GM23248 (cell line): ENCODE measurements at regions not wholly inside any gene's neighbourhood (a gene's known extent, or its start where the extent isn't known, plus 50 kb on each side); places are given as distances from the start of the nearest gene placed in this dataset.
"Not testable (repeated sequence)": the region's sequence is repeated elsewhere in the genome, so short reads cannot be mapped to it uniquely, and the experiment has no call there.

Experiments
- DNase-seq: peaks from one replicate; pipeline ENCODE4 v3.0.0-alpha.2; 2015
- H2AFZ ChIP-seq: fragments of 200-600 bp; sonication (generic); 2 replicates; pipeline ENCODE4 v1.6.1; 2016; ENCODE audit warnings: antibody characterized with exemption
- H3F3A ChIP-seq: fragments of 200-600 bp; sonication (generic); 2 replicates; pipeline ENCODE4 v1.6.1; 2016; ENCODE audit warnings: mild to moderate bottlenecking, antibody characterized with exemption, mixed run types; ENCODE audit not compliant: insufficient read depth
- H3K27ac ChIP-seq: fragments of 200-600 bp; sonication (generic); 2 replicates; pipeline ENCODE4 v1.5.1; 2016; ENCODE audit warnings: mild to moderate bottlenecking
- H3K27me3 ChIP-seq: fragments of 200-600 bp; sonication (generic); replicated peaks from 2 replicates; pipeline ENCODE4 v1.6.1; 2016; ENCODE audit warnings: mild to moderate bottlenecking; ENCODE audit not compliant: insufficient read depth
- H3K36me3 ChIP-seq: fragments of 200-600 bp; sonication (generic); 2 replicates; pipeline ENCODE4 v1.6.1; 2016; ENCODE audit warnings: low read depth, mild to moderate bottlenecking
- H3K4me1 ChIP-seq: fragments of 200-600 bp; sonication (generic); 2 replicates; pipeline ENCODE4 v1.6.1; 2016; ENCODE audit warnings: mild to moderate bottlenecking; ENCODE audit not compliant: insufficient read depth
- H3K4me2 ChIP-seq: fragments of 200-600 bp; sonication (generic); one replicate; pipeline ENCODE4 v1.6.1; 2016; ENCODE audit warnings: mild to moderate bottlenecking; ENCODE audit not compliant: unreplicated experiment
- H3K4me3 ChIP-seq: fragments of 200-600 bp; sonication (generic); 2 replicates; pipeline ENCODE4 v1.5.1; 2016; ENCODE audit warnings: mild to moderate bottlenecking
- H3K79me2 ChIP-seq: fragments of 200-600 bp; sonication (generic); 2 replicates; pipeline ENCODE4 v1.6.1; 2016; ENCODE audit warnings: mild to moderate bottlenecking; ENCODE audit not compliant: insufficient read depth
- H3K9ac ChIP-seq: fragments of 200-600 bp; sonication (generic); 2 replicates; pipeline ENCODE4 v1.6.1; 2016; ENCODE audit warnings: mild to moderate bottlenecking
- H3K9me2 ChIP-seq: fragments of 200-600 bp; sonication (generic); 2 replicates; pipeline ENCODE4 v1.6.1; 2016; ENCODE audit warnings: mixed run types, mild to moderate bottlenecking, moderate library complexity; ENCODE audit not compliant: insufficient read depth
- H3K9me3 ChIP-seq: fragments of 200-600 bp; sonication (generic); one replicate; pipeline ENCODE4 v1.6.1; 2017; ENCODE audit warnings: low read depth
- H4K20me1 ChIP-seq: fragments of 200-600 bp; sonication (generic); 2 replicates; pipeline ENCODE4 v1.6.0; 2016; ENCODE audit not compliant: insufficient read depth
- EZH2 ChIP-seq: fragments of 200-600 bp; sonication (generic); IDR thresholded peaks from 2 replicates; pipeline ENCODE4 v1.6.1; 2018; ENCODE audit warnings: antibody characterized with exemption, mild to moderate bottlenecking; ENCODE audit not compliant: insufficient read depth, poor library complexity, severe bottlenecking
- EZH2phosphoT487 ChIP-seq: fragments of 200-600 bp; sonication (generic); IDR thresholded peaks from 2 replicates; pipeline ENCODE4 v1.6.1; 2018; ENCODE audit warnings: antibody characterized with exemption, moderate library complexity, mild to moderate bottlenecking, low read depth; ENCODE audit not compliant: insufficient read depth
- WGBS, 2 experiments: methylation state at CpG; one replicate each; pipeline ENCODE4 v1.1.6; 2015 to 2017; ENCODE audit warnings: low lambda C conversion rate in 2 of 2, low coverage in 1 of 2; ENCODE audit errors: missing lambda C conversion rate in 2 of 2; 5-methylcytosine and 5-hydroxymethylcytosine counted together
- in situ Hi-C: fragments of 300-500 bp; cut with MboI; formaldehyde crosslinking; loops from 2 replicates; pipeline ENCODE4 v1.15.0; 2020

GRCh38 chr1:4072481-4073153 lies 172.5 kb upstream of the C1orf174 start:
- Histone ChIP-seq H3K27ac (no peak overlapping the region), H3K9me3 (no peaks in the 10 kb centered on the region), H3K79me2 (no peaks in the 10 kb centered on the region), H3K9me2 (no peaks in the 10 kb centered on the region), H3K4me2 (no peak overlapping the region), H3K9ac (no peak overlapping the region), H2AFZ (no peak overlapping the region), H4K20me1 (no peaks in the 10 kb centered on the region), H3K27me3 (no peaks in the 10 kb centered on the region), H3K36me3 (no peaks in the 10 kb centered on the region), H3K4me3 (no peak overlapping the region), H3K4me1 (no peaks in the 10 kb centered on the region), H3F3A (no peaks in the 10 kb centered on the region)
- TF ChIP-seq EZH2phosphoT487 (no peak), EZH2 (no peak)
- WGBS, 2 experiments, result 15 to 16% methylated on average over 14 of the region's 14 CpGs
- in situ Hi-C loops, result no loop called here
- DNase-seq, result no peak

- no peaks in the 10 kb centered on the region for H3K9me3 ChIP-seq
These were observed 175.6 kb upstream of the C1orf174 start for GRCh38 chr1:4075436-4076225.

GRCh38 chr1:4076346-4076745 lies 176.3 kb upstream of the C1orf174 start:
- Histone ChIP-seq H3K9me2 (no peaks in the 10 kb centered on the region), H3K4me2 (no peak overlapping the region), H3K36me3 (no peaks in the 10 kb centered on the region), H3K79me2 (no peaks in the 10 kb centered on the region), H3K9me3 (no peaks in the 10 kb centered on the region), H3K4me3 (no peak overlapping the region), H3K27ac (no peak overlapping the region), H3K9ac (no peak overlapping the region), H3F3A (no peaks in the 10 kb centered on the region), H3K27me3 (no peaks in the 10 kb centered on the region), H4K20me1 (no peaks in the 10 kb centered on the region), H3K4me1 (no peaks in the 10 kb centered on the region), H2AFZ (no peak overlapping the region)
- WGBS, 2 experiments, result 39 to 43% methylated on average over 7 to 8 of the region's 8 CpGs
- in situ Hi-C loops, result no loop called here
- TF ChIP-seq EZH2phosphoT487 (no peak), EZH2 (no peak)
- no peak for DNase-seq

More at GRCh38 chr1:4075436-4076225, 175.6 kb upstream of the C1orf174 start:
- Histone ChIP-seq H3K27me3 (no peaks in the 10 kb centered on the region), H3K4me1 (no peaks in the 10 kb centered on the region), H3F3A (no peaks in the 10 kb centered on the region), H3K4me2 (no peak overlapping the region), H3K9ac (no peak overlapping the region), H4K20me1 (no peaks in the 10 kb centered on the region), H3K4me3 (no peak overlapping the region), H3K9me2 (no peaks in the 10 kb centered on the region), H3K27ac (no peak overlapping the region), H2AFZ (no peak overlapping the region), H3K36me3 (no peaks in the 10 kb centered on the region), H3K79me2 (no peaks in the 10 kb centered on the region)
- no peak for DNase-seq
- in situ Hi-C loops, result no loop called here
- no peak for TF ChIP-seq EZH2
- TF ChIP-seq EZH2phosphoT487, result no peak
- WGBS, 2 experiments, result 22 to 29% methylated on average over 8 of the region's 8 CpGs

GRCh38 chr1:4078091-4078962 lies 178.3 kb upstream of the C1orf174 start:
- H3K4me2 ChIP-seq, in situ Hi-C loops: not testable (repeated sequence)
- 41 to 51% methylated on average over 9 to 23 of the region's 24 CpGs for WGBS, 2 experiments

More at GRCh38 chr1:4078091-4078962, 178.3 kb upstream of the C1orf174 start:
- not testable (repeated sequence) for H3K27ac ChIP-seq, H3F3A ChIP-seq, H3K9me3 ChIP-seq, H3K4me3 ChIP-seq, H3K36me3 ChIP-seq, H3K9me2 ChIP-seq, H4K20me1 ChIP-seq, H2AFZ ChIP-seq, H3K27me3 ChIP-seq, DNase-seq, H3K9ac ChIP-seq, H3K79me2 ChIP-seq, H3K4me1 ChIP-seq
